ENCODE measurements at regions not wholly inside any gene's neighbourhood (a gene's known extent, or its start where the extent isn't known, plus 50 kb on each side); places are given as distances from the start of the nearest gene placed in this dataset.

GRCh38 chr4:135290136-135290535 is 1088.5 kb upstream of the PABPC4L start:
- no peak for DNase-seq

GRCh38 chr4:135283934-135284333 is 1082.3 kb upstream of the PABPC4L start:
- DNase-seq: no peak

GRCh38 chr4:135282676-135283075 is 1081.1 kb upstream of the PABPC4L start:
- DNase-seq: no peak

GRCh38 chr4:135281230-135281629 is 1079.6 kb upstream of the PABPC4L start:
- no peak for DNase-seq

GRCh38 chr4:135277980-135278315 is 1076.4 kb upstream of the PABPC4L start:
- no peak for DNase-seq

- DNase-seq: no peak
These were observed 1075.7 kb upstream of the PABPC4L start for GRCh38 chr4:135277068-135277979.

- DNase-seq: no peak
These were observed 1072.8 kb upstream of the PABPC4L start for GRCh38 chr4:135274416-135274815.

- no peak for DNase-seq
These were observed 1067.7 kb upstream of the PABPC4L start for GRCh38 chr4:135269125-135269890.

- no peak for DNase-seq
These were observed 1066.8 kb upstream of the PABPC4L start for GRCh38 chr4:135268369-135268768.

GRCh38 chr4:135267148-135267865 is 1065.7 kb upstream of the PABPC4L start:
- no peak for DNase-seq

- DNase-seq: no peak
These were observed 1054.5 kb upstream of the PABPC4L start for GRCh38 chr4:135256111-135256510.

- no peak for DNase-seq
These were observed 1048.5 kb upstream of the PABPC4L start for GRCh38 chr4:135250040-135250439.

GRCh38 chr4:135249024-135249423 is 1047.4 kb upstream of the PABPC4L start:
- DNase-seq: no peak

- DNase-seq: no peak
These were observed 1043.1 kb upstream of the PABPC4L start for GRCh38 chr4:135244696-135245095.

GRCh38 chr4:135244056-135244455 is 1042.5 kb upstream of the PABPC4L start:
- no peak for DNase-seq

GRCh38 chr4:135240796-135241195 is 1039.2 kb upstream of the PABPC4L start:
- DNase-seq: no peak

GRCh38 chr4:135239964-135240363 is 1038.4 kb upstream of the PABPC4L start:
- no peak for DNase-seq

- DNase-seq: no peak
These were observed 1037.4 kb upstream of the PABPC4L start for GRCh38 chr4:135238940-135239339.

GRCh38 chr4:135236048-135236447 is 1034.5 kb upstream of the PABPC4L start:
- DNase-seq: no peak

GRCh38 chr4:135227842-135228241 is 1026.3 kb upstream of the PABPC4L start:
- DNase-seq: no peak

- no peak for DNase-seq
These were observed 1024.0 kb upstream of the PABPC4L start for GRCh38 chr4:135225551-135225950.

GRCh38 chr4:135210341-135210740 is 1008.8 kb upstream of the PABPC4L start:
- no peak for DNase-seq

GRCh38 chr4:135207531-135207930 is 1005.9 kb upstream of the PABPC4L start:
- DNase-seq: no peak

- DNase-seq: no peak
These were observed 1002.7 kb upstream of the PABPC4L start for GRCh38 chr4:135204311-135204710.
